Esophagus (tissue), 2 donors: ENCODE measurements at regions not wholly inside any gene's neighbourhood (a gene's known extent, or its start where the extent isn't known, plus 50 kb on each side); places are given as distances from the start of the nearest gene placed in this dataset.
A peak's percentile ranks its signal among the peaks of the same experiment; 100 is the strongest.
"Not testable (repeated sequence)": the region's sequence is repeated elsewhere in the genome, so short reads cannot be mapped to it uniquely, and the experiment has no call there.

Source experiments
- H3K27ac ChIP-seq, 2 donors: one replicate each; pipeline ENCODE4 v1.5.1; 2013; ENCODE audit warnings: low read depth in 2 of 2, mild to moderate bottlenecking in 2 of 2, inconsistent platforms in 1 of 2, low read length in 1 of 2, moderate library complexity in 1 of 2
- H3K27me3 ChIP-seq, 2 donors: one replicate each; pipeline ENCODE4 v1.6.1; 2013; ENCODE audit warnings: low read length in 2 of 2, control low read depth in 1 of 2, mild to moderate bottlenecking in 1 of 2; ENCODE audit not compliant: insufficient read depth in 2 of 2, control insufficient read depth in 1 of 2
- H3K36me3 ChIP-seq, 2 donors: one replicate each; pipeline ENCODE4 v1.6.1; 2013; ENCODE audit warnings: low read length in 1 of 2; ENCODE audit not compliant: control insufficient read depth in 2 of 2, insufficient read depth in 2 of 2
- H3K4me1 ChIP-seq, 2 donors: one replicate each; pipeline ENCODE4 v1.6.1; 2013; ENCODE audit warnings: low read length in 1 of 2; ENCODE audit not compliant: control insufficient read depth in 2 of 2, insufficient read depth in 2 of 2
- H3K4me3 ChIP-seq, 2 donors: one replicate each; pipeline ENCODE4 v1.5.1; 2013; ENCODE audit warnings: low read length in 2 of 2, mild to moderate bottlenecking in 2 of 2, low read depth in 1 of 2, moderate library complexity in 1 of 2
- H3K9me3 ChIP-seq, 2 donors: one replicate each; pipeline ENCODE4 v1.6.1; 2013; ENCODE audit warnings: mild to moderate bottlenecking in 2 of 2, low read depth in 1 of 2, low read length in 1 of 2, moderate library complexity in 1 of 2; ENCODE audit not compliant: control insufficient read depth in 2 of 2, insufficient read depth in 1 of 2
- WGBS, 2 donors: extraction: QIAGEN DNeasy Blood & Tissue Kit; methylation state at CpG; one replicate each; pipeline ENCODE4 v1.1.7; 2013; 5-methylcytosine and 5-hydroxymethylcytosine counted together
- donor health status: healthy with polysubstance abuse.
- donor health status: Bipolar disorder and iron deficiency.

DNA sequence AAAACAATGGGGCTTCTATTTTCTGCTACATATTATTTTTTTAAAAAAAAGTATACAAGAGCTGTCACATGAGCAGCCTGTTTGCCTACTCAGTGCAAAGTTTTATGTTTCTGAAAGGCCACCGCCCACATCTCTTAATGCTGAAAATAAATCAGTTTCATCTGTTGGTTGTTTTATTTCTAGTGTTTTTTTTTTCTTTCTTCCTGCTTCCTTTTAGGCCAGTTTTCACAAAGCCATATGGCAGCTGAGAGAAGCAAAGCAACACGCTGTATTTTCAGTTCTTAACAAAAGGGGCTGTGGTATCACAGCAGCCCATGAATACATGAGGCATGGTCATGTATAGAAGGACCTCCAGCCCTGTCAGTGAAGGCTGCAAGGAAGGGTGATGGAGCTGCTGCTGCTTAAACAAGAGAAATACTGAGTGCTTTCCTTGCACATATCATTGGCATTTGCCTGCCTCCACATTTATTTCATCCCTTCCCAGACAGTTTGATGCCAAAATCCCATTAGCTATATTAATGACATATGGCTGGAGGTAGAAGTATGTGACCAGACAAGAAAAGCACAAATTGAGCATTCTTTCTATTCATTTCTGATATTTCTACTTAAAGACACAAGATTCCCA, 172.5 kb downstream of the PCDH18 start:
- no peaks in the 10 kb centered on the region for H3K27me3 ChIP-seq
- H3K9me3 ChIP-seq = no peaks in the 10 kb centered on the region
- 44 to 51% methylated on average over 2 of the region's 2 CpGs for WGBS, 2 donors
- no peaks in the 10 kb centered on the region for H3K4me1 ChIP-seq
- H3K4me3 ChIP-seq = no peak overlapping the region
- no peak overlapping the region for H3K27ac ChIP-seq
- H3K36me3 ChIP-seq = no peaks in the 10 kb centered on the region

GRCh38 chr4:137354562-137354961, 177.7 kb downstream of the PCDH18 start:
- not testable (repeated sequence) for H3K4me1 ChIP-seq, H3K27me3 ChIP-seq, H3K9me3 ChIP-seq, H3K27ac ChIP-seq, H3K4me3 ChIP-seq, H3K36me3 ChIP-seq
- 80 to 82% methylated on average over 2 of the region's 2 CpGs for WGBS, 2 donors

- Histone ChIP-seq H3K4me3 (no peak overlapping the region), H3K27me3 (no peaks in the 10 kb centered on the region), H3K27ac (no peak overlapping the region), H3K9me3 (no peaks in the 10 kb centered on the region), H3K4me1 (no peaks in the 10 kb centered on the region), H3K36me3 (no peaks in the 10 kb centered on the region)
- WGBS, 2 donors = 41 to 47% methylated on average over 2 of the region's 2 CpGs
These were observed 184.9 kb downstream of the PCDH18 start for GRCh38 chr4:137347371-137347770.

GRCh38 chr4:137345597-137345996, 186.7 kb downstream of the PCDH18 start:
- 82 to 88% methylated on average over 1 of the region's 1 CpG for WGBS, 2 donors
- Histone ChIP-seq H3K9me3 (no peaks in the 10 kb centered on the region), H3K36me3 (no peaks in the 10 kb centered on the region), H3K4me1 (no peaks in the 10 kb centered on the region), H3K4me3 (no peak overlapping the region), H3K27me3 (no peaks in the 10 kb centered on the region), H3K27ac (no peak overlapping the region)

DNA sequence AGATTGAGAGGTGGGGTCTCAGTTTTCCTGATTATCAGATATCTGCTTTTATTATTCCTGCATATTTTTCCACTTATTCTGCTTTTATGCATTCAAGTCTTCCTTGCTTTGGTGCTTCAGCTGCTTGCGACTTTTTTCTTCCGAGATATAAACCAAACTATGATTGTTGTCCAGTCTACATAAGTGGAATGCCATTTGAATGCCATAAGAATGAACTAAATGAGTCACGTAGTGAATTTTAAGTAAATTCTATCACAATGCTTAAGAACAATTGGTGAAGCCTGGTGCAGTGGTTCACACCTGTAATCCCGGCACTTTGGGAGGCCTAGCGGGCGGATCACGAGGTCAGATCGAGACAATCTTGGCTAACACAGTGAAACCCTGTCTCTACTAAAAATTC, 189.1 kb downstream of the PCDH18 start:
- 80 to 82% methylated on average over 8 of the region's 8 CpGs for WGBS, 2 donors
- H3K9me3 ChIP-seq = no peaks in the 10 kb centered on the region
- H3K4me1 ChIP-seq = no peaks in the 10 kb centered on the region
- no peak overlapping the region for H3K4me3 ChIP-seq
- no peaks in the 10 kb centered on the region for H3K27me3 ChIP-seq
- no peaks in the 10 kb centered on the region for H3K36me3 ChIP-seq
- H3K27ac ChIP-seq = no peak overlapping the region

- Histone ChIP-seq H3K4me3 (no peak overlapping the region), H3K27me3 (no peaks in the 10 kb centered on the region), H3K4me1 (no peaks in the 10 kb centered on the region), H3K36me3 (no peaks in the 10 kb centered on the region), H3K9me3 (no peaks in the 10 kb centered on the region), H3K27ac (no peak overlapping the region)
- 78 to 82% methylated on average over 1 of the region's 1 CpG for WGBS, 2 donors
These were observed 199.3 kb downstream of the PCDH18 start for GRCh38 chr4:137333031-137333430.

DNA sequence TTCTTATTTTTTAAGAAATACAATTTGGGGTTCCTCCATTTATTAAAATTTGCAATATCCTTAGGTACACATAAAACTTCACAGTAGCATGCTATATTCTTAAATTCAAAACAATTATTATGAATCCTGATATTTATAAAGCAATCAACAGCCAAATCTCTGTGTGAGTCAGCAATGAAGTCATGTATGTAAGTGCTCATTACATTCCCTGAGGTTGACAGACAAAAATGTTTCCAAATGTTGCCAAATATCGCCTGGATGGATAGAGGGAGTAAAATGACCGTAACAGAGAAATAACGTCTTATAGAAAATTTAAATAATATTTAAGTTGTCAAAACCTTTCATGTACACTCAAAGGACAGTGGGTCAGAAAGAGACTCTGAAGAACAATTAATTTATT, 220.0 kb downstream of the PCDH18 start:
- no peaks in the 10 kb centered on the region for H3K9me3 ChIP-seq
- H3K27ac ChIP-seq = no peak overlapping the region
- H3K4me1 ChIP-seq = no peaks in the 10 kb centered on the region
- no peaks in the 10 kb centered on the region for H3K36me3 ChIP-seq
- H3K27me3 ChIP-seq = no peaks in the 10 kb centered on the region
- 69 to 74% methylated on average over 3 of the region's 3 CpGs for WGBS, 2 donors
- H3K4me3 ChIP-seq = no peak overlapping the region

DNA sequence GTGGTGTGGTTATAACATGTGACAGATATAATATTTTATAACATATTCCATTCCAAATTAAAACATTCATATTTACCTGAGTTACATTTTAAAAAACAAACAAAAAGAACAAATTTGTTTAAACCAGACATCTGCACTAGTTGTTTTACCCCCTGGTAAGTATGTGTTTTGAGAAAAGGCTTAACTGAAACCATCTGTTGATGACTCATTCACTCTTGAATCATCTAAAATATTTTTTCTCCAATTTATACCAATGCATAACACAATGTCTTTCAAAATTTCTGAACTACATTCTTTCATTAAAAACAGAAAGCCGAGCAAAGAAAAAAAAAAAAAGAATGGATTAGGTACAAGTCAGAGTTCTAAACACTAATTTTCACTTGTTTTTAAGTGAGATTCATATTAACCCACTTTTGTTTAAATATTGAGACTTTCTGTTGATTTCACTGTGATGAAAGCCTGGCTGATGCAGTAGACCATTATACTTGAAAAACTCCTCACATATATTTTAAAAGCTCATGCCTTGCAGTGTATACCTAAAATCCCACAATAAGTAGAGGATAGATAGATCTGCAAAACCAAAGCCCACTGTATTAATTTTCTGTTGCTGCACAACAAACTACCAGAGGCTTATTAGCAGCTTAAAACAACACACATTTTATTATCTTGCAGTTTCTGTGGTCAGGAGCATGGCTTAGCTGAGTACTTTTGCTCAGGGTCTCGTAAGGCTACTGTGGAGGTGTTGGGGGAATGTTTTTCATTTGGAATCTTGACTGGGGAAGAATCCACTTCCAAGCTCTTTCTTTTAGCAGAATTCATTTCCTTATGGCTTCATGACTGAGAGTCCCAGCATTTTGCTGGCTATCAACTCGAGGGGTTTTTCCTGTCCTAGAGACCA, 221.5 kb downstream of the PCDH18 start:
- Histone ChIP-seq H3K9me3 (no peaks in the 10 kb centered on the region), H3K4me3 (no peak overlapping the region), H3K36me3 (no peaks in the 10 kb centered on the region), H3K27ac (peak overlapping the region in 1 of 2 donors; percentile 21), H3K4me1 (no peaks in the 10 kb centered on the region), H3K27me3 (no peaks in the 10 kb centered on the region)
- 55 to 65% methylated on average over 3 of the region's 3 CpGs for WGBS, 2 donors

DNA sequence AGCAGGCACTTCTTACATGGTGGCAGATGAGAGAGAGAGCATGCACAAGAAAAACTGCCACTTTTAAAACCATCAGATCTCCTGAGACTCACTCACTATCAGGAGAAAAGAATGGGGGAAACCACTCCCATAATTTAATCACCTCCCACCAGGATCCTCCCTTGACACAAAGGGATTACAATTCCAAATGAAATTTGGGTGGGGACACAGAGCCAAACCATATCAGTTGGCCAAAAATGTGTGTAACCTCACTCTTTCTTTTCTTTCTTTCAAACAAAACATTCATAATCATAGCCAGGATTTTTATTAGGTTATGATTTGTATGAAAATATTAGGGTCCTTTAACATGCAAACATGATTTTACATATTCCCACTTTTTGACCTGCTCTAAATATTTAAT, 222.1 kb downstream of the PCDH18 start:
- Histone ChIP-seq H3K27ac (no peak overlapping the region), H3K9me3 (no peaks in the 10 kb centered on the region), H3K4me1 (no peaks in the 10 kb centered on the region), H3K36me3 (no peaks in the 10 kb centered on the region), H3K27me3 (no peaks in the 10 kb centered on the region), H3K4me3 (no peak overlapping the region)

- no peaks in the 10 kb centered on the region for H3K9me3 ChIP-seq
- H3K27me3 ChIP-seq = no peaks in the 10 kb centered on the region
- H3K36me3 ChIP-seq = no peaks in the 10 kb centered on the region
- 79 to 92% methylated on average over 1 of the region's 1 CpG for WGBS, 2 donors
- no peak overlapping the region for H3K4me3 ChIP-seq
- H3K27ac ChIP-seq = no peak overlapping the region
- no peaks in the 10 kb centered on the region for H3K4me1 ChIP-seq
These were observed 222.9 kb downstream of the PCDH18 start for GRCh38 chr4:137309424-137309823.
